Large intestine (tissue), 3 donors: ENCODE measurements at regions not wholly inside any gene's neighbourhood (a gene's known extent, or its start where the extent isn't known, plus 50 kb on each side); places are given as distances from the start of the nearest gene placed in this dataset.
A peak's percentile ranks its signal among the peaks of the same experiment; 100 is the strongest.

Source experiments
- DNase-seq, 2 donors: peaks; one replicate each; pipeline versions ENCODE4 v3.0.0 to v3.0.0-alpha.2; 2013
- H3K27ac ChIP-seq: one replicate; pipeline ENCODE4 v1.5.1; 2013; ENCODE audit warnings: low read length
- H3K27me3 ChIP-seq: 2 replicates; pipeline ENCODE4 v1.6.1; 2013; ENCODE audit warnings: low read length; ENCODE audit not compliant: control insufficient read depth, insufficient read depth
- H3K36me3 ChIP-seq: 2 replicates; pipeline ENCODE4 v1.6.1; 2013; ENCODE audit warnings: low read length; ENCODE audit not compliant: control insufficient read depth, insufficient read depth
- H3K4me1 ChIP-seq: one replicate; pipeline ENCODE4 v1.6.1; 2013; ENCODE audit warnings: low read length; ENCODE audit not compliant: control insufficient read depth, insufficient read depth
- H3K4me3 ChIP-seq: one replicate; pipeline ENCODE4 v1.5.1; 2013; ENCODE audit warnings: low read length
- H3K9me3 ChIP-seq: one replicate; pipeline ENCODE4 v1.6.1; 2013; ENCODE audit warnings: mild to moderate bottlenecking, low read depth, low read length, moderate library complexity; ENCODE audit not compliant: control insufficient read depth
- WGBS: methylation state at CpG from one replicate; pipeline ENCODE4 v1.1.5; 2013; ENCODE audit warnings: low lambda C conversion rate; ENCODE audit not compliant: insufficient coverage; 5-methylcytosine and 5-hydroxymethylcytosine counted together

DNA sequence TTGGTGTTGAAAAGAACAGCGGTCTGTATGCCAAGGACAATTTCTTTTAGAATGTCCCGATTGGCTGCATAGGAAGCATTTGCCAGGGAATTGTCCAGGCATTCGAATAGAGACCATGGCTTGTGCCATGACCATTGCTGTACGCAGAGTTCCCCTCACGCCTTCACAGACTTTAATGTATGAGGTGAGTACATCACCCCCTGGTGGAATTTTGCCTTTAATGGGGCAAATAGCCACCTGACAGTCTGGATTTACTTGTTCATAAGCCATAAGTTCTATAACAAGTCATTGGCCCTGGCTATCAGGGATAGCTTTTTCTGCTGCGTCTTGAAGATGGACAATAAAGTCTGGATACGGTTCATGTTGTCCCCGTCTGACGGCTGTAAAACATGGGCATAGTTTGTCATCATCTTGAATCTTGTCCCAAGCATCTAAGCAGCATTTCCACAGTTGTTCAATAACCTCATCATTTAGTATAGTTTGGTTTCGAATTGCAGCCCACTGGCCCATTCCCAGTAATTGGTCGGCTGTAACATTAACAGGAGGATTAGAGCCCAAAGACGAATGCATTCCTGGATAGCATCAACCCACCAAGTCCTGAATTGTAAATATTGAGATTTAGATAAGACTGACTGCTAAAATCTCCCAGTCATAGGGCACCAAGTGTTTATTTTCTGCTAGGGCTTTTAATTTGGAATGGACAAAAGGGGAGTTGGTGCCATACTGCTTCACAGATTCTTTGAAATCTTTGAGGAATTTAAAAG lies 67.7 kb upstream of the ARL4D start:
- no peak for DNase-seq

DNA sequence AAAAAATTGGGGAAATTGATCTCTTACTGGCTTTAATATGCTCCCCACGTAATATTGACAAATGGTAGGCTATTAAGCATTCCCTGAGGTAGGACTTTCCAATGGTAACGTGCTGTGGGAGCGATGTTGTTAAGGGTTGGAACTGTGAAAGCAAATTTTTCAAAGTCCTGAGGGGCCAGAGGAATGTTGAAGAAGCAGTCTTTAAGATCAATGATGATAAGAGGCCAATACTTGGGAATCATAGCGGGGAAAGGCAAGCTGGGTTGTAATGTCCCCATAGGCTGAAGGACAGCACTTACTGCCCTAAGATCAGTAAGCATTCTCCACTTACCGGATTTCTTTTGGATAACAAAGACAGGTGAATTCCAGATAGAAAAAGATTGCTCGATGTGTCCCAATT lies 69.6 kb upstream of the ARL4D start:
- no peaks in the 10 kb centered on the region for H3K27me3 ChIP-seq
- no peak for DNase-seq
- H3K4me1 ChIP-seq: no peaks in the 10 kb centered on the region
- H3K27ac ChIP-seq: no peak overlapping the region
- H3K4me3 ChIP-seq: no peak overlapping the region
- H3K36me3 ChIP-seq: no peaks in the 10 kb centered on the region
- H3K9me3 ChIP-seq: no peaks in the 10 kb centered on the region
- 80% methylated on average over 1 of the region's 6 CpGs for WGBS

More for the DNA sequence above, 67.7 kb upstream of the ARL4D start:
- no peaks in the 10 kb centered on the region for H3K4me1 ChIP-seq
- no peak overlapping the region for H3K4me3 ChIP-seq
- H3K36me3 ChIP-seq: no peaks in the 10 kb centered on the region
- H3K9me3 ChIP-seq: no peaks in the 10 kb centered on the region
- no peaks in the 10 kb centered on the region for H3K27me3 ChIP-seq
- H3K27ac ChIP-seq: no peak overlapping the region
- no CpG with 5 or more reads among the region's 12 CpGs for WGBS

DNA sequence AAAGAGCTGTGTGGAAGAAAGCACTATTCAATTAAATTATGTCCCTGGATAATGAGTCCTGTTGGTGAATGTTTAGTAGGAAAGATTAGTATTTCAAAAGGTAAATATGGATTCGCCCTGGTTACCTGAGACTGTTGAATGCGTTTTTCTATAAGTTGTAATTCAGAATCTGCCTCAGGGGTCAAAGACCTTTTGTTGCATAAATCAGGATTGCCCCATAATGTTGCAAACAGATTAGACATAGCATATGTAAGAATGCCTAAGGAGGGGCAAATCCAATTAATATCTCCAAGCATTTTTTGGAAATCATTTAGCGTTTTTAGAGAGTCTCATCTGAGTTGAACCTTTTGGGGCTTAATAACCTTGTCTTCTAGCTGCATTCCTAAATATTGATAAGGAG lies 70.1 kb upstream of the ARL4D start:
- H3K27me3 ChIP-seq: no peaks in the 10 kb centered on the region
- H3K36me3 ChIP-seq: no peaks in the 10 kb centered on the region
- DNase-seq: peak in 1 of 2 donors; percentile 40
- WGBS: no CpG with 5 or more reads among the region's 3 CpGs
- no peaks in the 10 kb centered on the region for H3K9me3 ChIP-seq
- no peaks in the 10 kb centered on the region for H3K4me1 ChIP-seq
- no peak overlapping the region for H3K27ac ChIP-seq
- H3K4me3 ChIP-seq: no peak overlapping the region

DNA sequence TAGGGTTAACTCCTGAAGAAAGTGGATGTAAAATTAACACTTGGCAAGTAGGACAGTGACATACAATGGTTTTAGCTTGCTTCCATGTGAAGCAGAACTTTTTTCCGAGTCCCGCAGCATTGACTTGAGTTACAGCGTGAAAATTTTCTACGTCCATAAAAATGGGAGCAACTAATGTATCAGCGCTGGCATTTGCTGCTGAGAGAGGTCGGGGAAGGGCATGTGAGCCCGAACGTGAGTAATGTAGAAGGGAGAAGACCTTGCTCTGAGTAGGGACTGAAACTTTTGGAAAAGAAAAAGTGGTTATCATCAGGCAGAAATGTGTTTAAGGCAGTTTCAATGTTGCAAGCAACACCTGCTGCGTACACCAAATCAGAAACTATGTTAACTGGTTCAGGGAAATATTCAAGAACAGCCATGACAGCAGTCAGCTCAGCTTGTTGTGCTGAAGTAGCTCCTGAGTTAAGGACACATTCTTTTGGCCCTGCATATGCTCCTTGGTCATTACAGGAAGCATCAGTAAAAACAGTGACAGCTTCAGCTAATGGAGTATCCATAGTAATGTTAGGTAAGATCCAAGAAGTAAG lies 70.9 kb upstream of the ARL4D start:
- H3K36me3 ChIP-seq: no peaks in the 10 kb centered on the region
- WGBS: 89% methylated on average over 8 of the region's 9 CpGs
- no peaks in the 10 kb centered on the region for H3K9me3 ChIP-seq
- H3K4me3 ChIP-seq: no peak overlapping the region
- H3K27me3 ChIP-seq: no peaks in the 10 kb centered on the region
- H3K27ac ChIP-seq: no peak overlapping the region
- no peak for DNase-seq
- H3K4me1 ChIP-seq: no peaks in the 10 kb centered on the region

DNA sequence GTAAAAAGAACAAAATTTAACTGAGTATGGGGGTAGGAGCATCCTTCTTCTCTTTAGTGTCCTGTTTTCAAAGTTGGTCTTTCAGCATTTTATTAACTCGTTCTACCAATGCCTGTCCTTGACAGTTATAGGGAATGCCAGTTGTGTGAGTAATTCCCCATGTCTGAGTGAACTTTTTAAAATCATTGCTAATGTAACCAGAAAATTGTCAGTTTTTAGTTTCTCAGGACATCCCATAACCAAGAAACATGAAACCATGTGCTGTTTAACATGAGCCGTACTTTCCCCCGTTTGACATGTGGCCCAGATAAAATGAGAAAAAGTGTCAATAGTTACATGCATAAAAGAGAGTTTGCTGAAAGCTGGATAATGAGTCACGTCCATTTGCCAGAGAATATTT lies 71.4 kb upstream of the ARL4D start:
- DNase-seq: no peak
- 68% methylated on average over 3 of the region's 4 CpGs for WGBS
- H3K27me3 ChIP-seq: no peaks in the 10 kb centered on the region
- no peak overlapping the region for H3K27ac ChIP-seq
- no peaks in the 10 kb centered on the region for H3K9me3 ChIP-seq
- H3K4me1 ChIP-seq: no peaks in the 10 kb centered on the region
- no peak overlapping the region for H3K4me3 ChIP-seq
- H3K36me3 ChIP-seq: no peaks in the 10 kb centered on the region

DNA sequence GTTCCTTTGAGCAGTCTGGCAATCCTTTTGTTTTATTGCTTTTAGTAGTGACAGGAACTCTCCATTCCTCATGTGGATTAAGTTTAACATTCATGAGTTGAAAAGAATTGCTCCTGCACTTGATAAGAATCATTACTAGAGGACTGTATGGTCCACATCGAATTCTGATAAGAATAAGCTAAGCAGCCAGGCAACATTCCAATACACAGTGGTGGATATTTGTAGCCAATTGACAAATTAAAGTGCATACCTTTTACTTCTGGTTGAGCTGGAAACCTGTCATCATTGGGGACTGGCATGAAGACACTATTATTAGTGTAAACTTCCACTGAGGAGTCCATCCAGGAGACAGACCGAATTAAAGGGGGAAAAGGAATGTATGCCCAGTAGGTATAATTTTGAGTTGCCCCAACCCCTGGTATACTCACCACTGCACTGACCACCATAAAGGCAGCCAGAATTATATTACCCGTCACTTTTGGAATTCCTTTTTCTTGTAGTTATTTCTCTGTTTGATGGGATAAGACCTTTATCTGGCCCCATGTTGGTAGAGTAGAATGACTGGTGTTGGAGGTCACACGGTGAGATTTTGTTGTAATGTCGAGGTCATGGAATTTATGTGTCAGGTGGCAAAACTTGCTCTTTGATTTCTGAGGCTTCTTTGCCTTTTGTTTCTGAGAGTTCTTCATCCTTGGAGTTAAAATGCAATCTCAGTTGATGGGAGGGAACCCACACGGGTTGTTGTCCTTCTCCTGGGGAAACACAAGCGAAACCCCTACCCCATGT lies 72.1 kb upstream of the ARL4D start:
- DNase-seq: no peak
- Histone ChIP-seq H3K4me1 (no peaks in the 10 kb centered on the region), H3K27me3 (no peaks in the 10 kb centered on the region), H3K36me3 (no peaks in the 10 kb centered on the region), H3K27ac (no peak overlapping the region), H3K9me3 (no peaks in the 10 kb centered on the region), H3K4me3 (no peak overlapping the region)
- WGBS: no CpG with 5 or more reads among the region's 7 CpGs

DNA sequence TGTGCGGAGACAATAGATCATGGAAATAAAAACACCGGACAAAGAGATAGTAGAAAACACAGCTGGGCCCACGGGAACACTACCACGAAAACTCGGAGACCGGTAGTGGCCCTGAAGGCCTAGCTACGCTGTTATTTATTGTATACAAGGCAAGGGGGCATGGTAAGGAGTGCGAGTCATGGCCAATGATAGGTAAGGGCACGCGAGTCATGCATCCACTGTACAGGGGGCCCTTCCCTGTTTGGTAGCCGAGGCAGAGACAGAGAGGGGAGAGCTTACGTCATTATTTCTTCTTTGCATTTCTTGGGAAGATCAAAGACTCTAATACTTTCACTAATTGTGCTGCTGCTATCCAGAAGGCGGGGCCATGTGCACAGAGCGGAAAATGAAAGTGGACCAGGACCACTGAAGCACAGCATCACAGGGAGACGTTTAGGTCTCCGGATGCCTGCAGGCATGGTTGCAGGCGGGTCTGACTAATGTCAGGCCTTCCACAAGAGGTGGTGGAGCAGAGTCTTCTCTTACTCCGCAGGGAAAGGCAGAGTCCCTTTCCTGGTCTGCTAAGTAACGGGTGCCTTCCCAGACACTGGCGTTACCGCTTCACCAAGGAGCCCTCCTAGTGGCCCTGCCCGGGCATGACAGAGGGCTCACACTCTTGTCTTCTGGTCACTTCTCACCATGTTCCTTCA lies 74.4 kb upstream of the ARL4D start:
- Histone ChIP-seq H3K4me1 (no peaks in the 10 kb centered on the region), H3K4me3 (no peak overlapping the region), H3K36me3 (no peaks in the 10 kb centered on the region), H3K27ac (no peak overlapping the region), H3K27me3 (no peaks in the 10 kb centered on the region), H3K9me3 (peaks cover 6% of the 10 kb centered on the region)
- DNase-seq: no peak
- WGBS: no CpG with 5 or more reads among the region's 22 CpGs

DNA sequence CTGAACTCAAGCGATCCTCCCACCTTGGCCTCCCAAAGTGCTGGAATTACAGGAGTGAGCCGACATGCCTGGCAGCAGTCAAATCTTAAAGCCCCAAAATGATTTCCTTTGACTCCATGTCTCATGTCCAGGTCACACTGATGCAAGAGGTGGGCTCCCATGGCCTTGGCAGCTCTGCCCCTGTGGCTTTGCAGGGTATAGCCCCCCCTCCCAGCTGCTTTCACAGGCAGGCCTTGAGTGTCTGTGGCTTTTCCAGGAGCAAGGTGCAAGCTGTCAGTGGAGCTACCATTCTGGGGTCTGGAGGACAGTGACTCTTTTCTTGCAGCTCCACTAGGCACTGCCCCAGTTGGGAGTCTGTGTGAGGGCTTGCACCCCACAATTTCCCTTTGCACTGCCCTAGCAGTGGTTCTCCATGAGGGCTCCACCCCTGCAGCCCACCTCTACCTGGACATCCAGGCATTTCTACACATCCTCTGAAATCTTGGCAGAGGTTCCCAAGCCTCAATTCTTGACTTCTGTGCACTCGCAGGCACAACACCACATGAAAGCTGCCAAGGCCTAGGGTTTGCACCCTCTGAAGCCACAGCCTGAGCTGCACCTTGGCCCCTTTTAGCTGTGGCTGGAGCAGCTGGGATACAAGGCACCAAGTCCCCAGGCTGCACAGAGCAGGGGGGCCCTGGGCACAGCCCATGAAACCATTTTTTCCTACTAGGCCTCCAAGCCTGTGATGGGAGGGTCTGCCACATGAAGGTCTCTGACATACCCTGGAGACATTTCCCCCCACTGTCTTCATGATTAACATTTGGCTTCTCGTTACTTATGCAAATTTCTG lies 79.3 kb upstream of the ARL4D start:
- Histone ChIP-seq H3K27ac (no peak overlapping the region), H3K4me1 (peaks cover 4% of the 10 kb centered on the region), H3K27me3 (no peaks in the 10 kb centered on the region), H3K36me3 (no peaks in the 10 kb centered on the region), H3K9me3 (peaks cover 12% of the 10 kb centered on the region), H3K4me3 (no peak overlapping the region)
- no CpG with 5 or more reads among the region's 4 CpGs for WGBS
- no peak for DNase-seq

DNA sequence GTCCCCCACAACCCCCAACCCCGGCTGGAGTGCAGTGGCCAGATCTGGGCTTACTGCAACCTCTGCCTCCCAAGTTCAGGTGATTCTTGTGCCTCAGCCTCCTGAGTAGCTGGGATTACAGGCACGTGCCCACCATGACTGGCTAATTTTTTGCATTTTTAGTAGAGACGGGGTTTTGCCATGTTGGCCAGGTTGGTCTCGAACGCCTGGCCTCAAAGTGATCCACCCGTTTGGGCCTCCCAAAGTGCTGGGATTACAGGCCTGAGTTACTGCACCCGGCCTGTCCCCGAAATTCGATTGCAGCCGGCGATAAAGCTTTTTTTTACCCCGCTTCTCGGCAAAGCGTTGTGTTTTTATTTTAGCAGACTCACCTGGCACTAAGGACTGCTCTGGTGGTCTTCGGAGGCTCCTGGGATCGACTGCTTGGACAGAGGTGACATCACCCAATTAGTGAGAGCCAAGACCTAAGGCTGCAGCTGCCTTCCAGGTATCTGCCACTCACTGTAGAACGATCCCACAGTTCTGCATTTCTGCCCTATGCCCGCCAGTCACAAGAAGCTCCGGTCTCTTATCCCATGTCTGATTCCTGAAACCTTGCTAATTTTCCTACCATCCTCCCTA lies 82.2 kb upstream of the ARL4D start:
- WGBS: 80% methylated on average over 3 of the region's 19 CpGs
- H3K27me3 ChIP-seq: no peaks in the 10 kb centered on the region
- H3K4me3 ChIP-seq: no peak overlapping the region
- H3K36me3 ChIP-seq: no peaks in the 10 kb centered on the region
- H3K9me3 ChIP-seq: peaks cover 12% of the 10 kb centered on the region
- peaks cover 4% of the 10 kb centered on the region for H3K4me1 ChIP-seq
- no peak overlapping the region for H3K27ac ChIP-seq
- DNase-seq: peak in 1 of 2 donors; percentile 24
